ENCODE measurements at regions not wholly inside any gene's neighbourhood (a gene's known extent, or its start where the extent isn't known, plus 50 kb on each side); places are given as distances from the start of the nearest gene placed in this dataset.

- DNase-seq (ENCODE audit: low read depth, low spot score): no peak
These were observed 212.5 kb downstream of the SEMA6A start for GRCh38 chr5:116361979-116362577.

- DNase-seq (ENCODE audit: low read depth, low spot score): peak; percentile 88
These were observed 213.3 kb downstream of the SEMA6A start for GRCh38 chr5:116361171-116361967.

- no peak for DNase-seq (ENCODE audit: low read depth, low spot score)
These were observed 214.4 kb downstream of the SEMA6A start for GRCh38 chr5:116360008-116360853.

- no peak for DNase-seq (ENCODE audit: low read depth, low spot score)
These were observed 215.0 kb downstream of the SEMA6A start for GRCh38 chr5:116359592-116359991.

- DNase-seq (ENCODE audit: low read depth, low spot score): no peak
These were observed 215.7 kb downstream of the SEMA6A start for GRCh38 chr5:116358911-116359418.

GRCh38 chr5:116358015-116358523 is 216.6 kb downstream of the SEMA6A start:
- DNase-seq (ENCODE audit: low read depth, low spot score): no peak

- no peak for DNase-seq (ENCODE audit: low read depth, low spot score)
These were observed 218.6 kb downstream of the SEMA6A start for GRCh38 chr5:116355819-116356601.

- DNase-seq (ENCODE audit: low read depth, low spot score): no peak
These were observed 219.9 kb downstream of the SEMA6A start for GRCh38 chr5:116354699-116355098.

GRCh38 chr5:116347657-116348056 is 227.0 kb downstream of the SEMA6A start:
- DNase-seq (ENCODE audit: low read depth, low spot score): no peak

GRCh38 chr5:116343961-116344360 is 230.7 kb downstream of the SEMA6A start:
- peak; percentile 43 for DNase-seq (ENCODE audit: low read depth, low spot score)

All from ELF-1 (cell line).